ENCODE measurements at regions not wholly inside any gene's neighbourhood (a gene's known extent, or its start where the extent isn't known, plus 50 kb on each side); places are given as distances from the start of the nearest gene placed in this dataset.
"Not testable (repeated sequence)": the region's sequence is repeated elsewhere in the genome, so short reads cannot be mapped to it uniquely, and the experiment has no call there.

DNA sequence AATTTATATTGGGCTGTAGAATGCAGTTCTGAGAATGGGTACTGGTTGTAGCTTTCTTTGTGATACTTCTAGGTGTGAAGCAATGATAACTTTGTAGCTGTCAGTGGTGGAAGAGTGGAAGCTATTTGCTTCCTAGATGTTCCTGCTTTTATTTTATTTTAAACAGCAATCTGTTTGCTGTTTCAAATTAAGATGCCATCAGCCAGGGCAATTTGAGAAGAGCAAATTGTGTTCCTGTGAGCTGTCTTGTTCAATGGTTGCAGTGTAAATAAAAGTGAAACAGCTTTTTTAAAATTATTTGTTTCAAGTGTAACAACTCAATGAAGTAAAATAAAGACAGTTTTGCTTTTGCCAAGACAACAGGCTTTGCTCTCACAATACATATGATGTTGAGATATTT, 150.8 kb upstream of the TMEM229A start:
- no peak overlapping the region for H3K4me3 ChIP-seq (ENCODE audit: low read length)

DNA sequence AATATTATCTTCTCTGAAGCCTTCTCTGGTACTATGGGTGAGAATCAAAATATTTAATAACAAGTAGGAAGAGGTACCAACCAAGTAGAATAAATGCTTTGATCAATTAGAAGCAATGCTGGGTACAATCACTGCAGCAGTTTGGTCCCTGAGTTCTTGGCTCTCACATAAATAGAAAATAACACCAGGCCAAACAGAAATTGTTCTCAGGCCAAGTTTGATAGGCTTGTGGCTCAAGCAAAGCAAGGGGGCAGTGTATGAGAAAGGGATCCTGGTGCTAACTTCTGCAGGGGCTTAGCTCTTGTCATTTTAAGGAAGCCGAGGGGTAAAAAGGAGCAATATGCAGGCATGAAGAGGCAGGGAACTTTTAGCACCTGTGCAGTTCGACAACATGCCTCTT, 146.8 kb upstream of the TMEM229A start:
- TF ChIP-seq, protein P1, sequence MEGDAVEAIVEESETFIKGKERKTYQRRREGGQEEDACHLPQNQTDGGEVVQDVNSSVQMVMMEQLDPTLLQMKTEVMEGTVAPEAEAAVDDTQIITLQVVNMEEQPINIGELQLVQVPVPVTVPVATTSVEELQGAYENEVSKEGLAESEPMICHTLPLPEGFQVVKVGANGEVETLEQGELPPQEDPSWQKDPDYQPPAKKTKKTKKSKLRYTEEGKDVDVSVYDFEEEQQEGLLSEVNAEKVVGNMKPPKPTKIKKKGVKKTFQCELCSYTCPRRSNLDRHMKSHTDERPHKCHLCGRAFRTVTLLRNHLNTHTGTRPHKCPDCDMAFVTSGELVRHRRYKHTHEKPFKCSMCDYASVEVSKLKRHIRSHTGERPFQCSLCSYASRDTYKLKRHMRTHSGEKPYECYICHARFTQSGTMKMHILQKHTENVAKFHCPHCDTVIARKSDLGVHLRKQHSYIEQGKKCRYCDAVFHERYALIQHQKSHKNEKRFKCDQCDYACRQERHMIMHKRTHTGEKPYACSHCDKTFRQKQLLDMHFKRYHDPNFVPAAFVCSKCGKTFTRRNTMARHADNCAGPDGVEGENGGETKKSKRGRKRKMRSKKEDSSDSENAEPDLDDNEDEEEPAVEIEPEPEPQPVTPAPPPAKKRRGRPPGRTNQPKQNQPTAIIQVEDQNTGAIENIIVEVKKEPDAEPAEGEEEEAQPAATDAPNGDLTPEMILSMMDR (IDR thresholded peaks at IDR 0.05; ENCODE audit: insufficient read depth, low read depth, low read length, missing control alignments), result no peak
- H3K4me3 ChIP-seq (ENCODE audit: low read length), result no peak overlapping the region
- no peak for DNase-seq (ENCODE audit: low read depth)

More for the DNA sequence above, 150.8 kb upstream of the TMEM229A start:
- DNase-seq (ENCODE audit: low read depth), result no peak
- TF ChIP-seq, protein P1 (IDR thresholded peaks at IDR 0.05; ENCODE audit: insufficient read depth, low read depth, low read length, missing control alignments), result no peak

DNA sequence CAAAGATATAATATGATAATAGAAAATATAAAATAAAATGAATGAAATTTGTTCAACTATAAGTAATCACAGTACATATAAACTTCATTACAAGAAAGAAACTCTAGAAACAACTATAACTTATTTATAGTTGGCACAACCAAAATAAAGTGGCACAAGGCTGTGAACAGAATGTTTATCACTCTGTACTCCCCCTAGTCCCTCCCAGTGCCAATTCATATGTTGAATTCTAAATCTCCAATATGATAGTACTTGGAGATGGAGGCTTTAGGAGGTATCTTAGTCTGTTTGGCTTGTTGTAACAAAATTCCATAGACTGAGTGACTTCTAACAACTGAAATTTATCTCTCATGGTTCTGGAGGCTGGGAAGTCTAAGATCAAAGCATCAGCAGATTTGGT, 145.0 kb upstream of the TMEM229A start:
- TF ChIP-seq, protein P1 (IDR thresholded peaks at IDR 0.05; ENCODE audit: insufficient read depth, low read depth, low read length, missing control alignments), result no peak
- H3K4me3 ChIP-seq (ENCODE audit: low read length), result no peak overlapping the region
- no peak for DNase-seq (ENCODE audit: low read depth)

DNA sequence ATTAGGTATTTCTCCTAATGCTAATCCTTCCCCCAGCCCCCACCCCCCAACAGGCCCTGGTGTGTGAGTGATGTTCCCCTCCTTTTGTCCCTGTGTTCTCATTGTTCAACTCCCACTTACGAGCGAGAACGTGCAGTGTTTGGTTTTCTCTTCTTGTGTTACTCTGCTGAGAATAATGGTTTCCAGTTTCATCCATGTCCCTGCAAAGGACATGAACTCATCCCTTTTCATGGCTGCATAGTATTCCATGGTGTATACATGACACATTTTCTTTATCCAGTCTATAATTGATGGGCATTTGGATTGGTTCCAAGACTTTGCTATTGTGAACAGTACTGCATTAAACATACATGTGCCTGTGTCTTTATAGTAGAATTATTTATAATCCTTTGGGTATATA, 138.9 kb upstream of the TMEM229A start:
- not testable (repeated sequence) for DNase-seq (ENCODE audit: low read depth); H3K4me3 ChIP-seq (ENCODE audit: low read length)

DNA sequence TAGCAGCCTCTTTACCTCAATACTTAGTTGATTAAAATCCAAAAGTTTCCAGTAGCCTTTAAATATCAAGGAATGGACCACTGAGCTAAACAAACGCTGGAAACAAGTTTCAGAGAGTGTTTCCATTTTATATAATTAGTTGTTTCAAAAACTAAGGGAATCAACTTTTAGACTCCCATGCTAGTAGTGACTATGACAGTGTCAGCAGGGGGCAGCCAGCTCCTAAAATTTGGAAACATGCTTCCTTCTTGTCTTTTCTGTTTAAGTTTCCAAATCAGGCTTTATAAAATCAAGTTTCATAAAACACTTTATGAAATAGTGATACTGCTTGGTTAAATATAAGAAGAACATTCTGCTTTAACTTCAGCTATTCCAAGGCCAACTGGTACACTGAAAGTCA, 138.2 kb upstream of the TMEM229A start:
- TF ChIP-seq, protein P1 (IDR thresholded peaks at IDR 0.05; ENCODE audit: insufficient read depth, low read depth, low read length, missing control alignments), result peak; percentile 69
- H3K4me3 ChIP-seq (ENCODE audit: low read length), result no peak overlapping the region
- DNase-seq (ENCODE audit: low read depth), result peak; percentile 59

DNA sequence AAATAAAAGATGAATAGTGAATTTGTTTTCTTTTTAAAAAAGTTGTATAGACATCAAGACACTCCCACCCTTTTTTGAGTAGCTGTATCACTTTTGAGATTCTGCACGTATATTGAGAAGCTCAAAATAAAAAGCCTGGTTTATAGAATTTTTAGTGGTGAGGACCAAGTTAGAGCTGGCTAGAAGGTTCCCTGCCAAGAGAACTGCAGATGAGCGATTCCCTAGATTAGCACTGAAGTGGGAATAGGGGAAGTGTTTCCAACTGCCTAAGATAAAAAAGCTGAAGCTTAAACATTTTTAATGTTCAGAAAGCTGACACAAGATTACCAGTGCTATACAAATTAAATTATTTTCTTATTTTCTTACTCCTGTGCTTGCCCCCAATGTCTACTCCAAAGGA, 135.7 kb upstream of the TMEM229A start:
- DNase-seq (ENCODE audit: low read depth), result no peak
- H3K4me3 ChIP-seq (ENCODE audit: low read length), result no peak overlapping the region
- TF ChIP-seq, protein P1 (IDR thresholded peaks at IDR 0.05; ENCODE audit: insufficient read depth, low read depth, low read length, missing control alignments), result no peak

DNA sequence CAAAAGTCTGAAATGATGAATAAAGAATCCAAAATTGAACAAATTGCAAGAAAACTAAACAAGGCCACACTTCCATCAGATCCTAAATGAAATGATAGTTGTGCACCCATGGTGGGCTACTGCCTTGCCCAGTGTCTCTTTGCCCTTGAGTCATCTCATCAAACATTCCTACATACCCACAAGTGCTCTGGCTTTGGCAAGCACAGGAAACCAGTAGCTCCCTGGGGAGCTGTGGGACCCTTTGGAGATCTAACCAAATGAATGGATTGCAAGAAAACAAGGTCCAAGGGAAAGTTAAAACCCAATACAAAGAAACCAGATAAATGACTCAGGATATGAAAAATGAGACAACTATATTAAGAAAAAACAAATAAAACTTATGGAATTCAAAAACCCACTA, 129.8 kb upstream of the TMEM229A start:
- DNase-seq (ENCODE audit: low read depth), result no peak
- no peak overlapping the region for H3K4me3 ChIP-seq (ENCODE audit: low read length)
- TF ChIP-seq, protein P1 (IDR thresholded peaks at IDR 0.05; ENCODE audit: insufficient read depth, low read depth, low read length, missing control alignments), result no peak

Measured in epithelial cell of esophagus (primary cell).